ENCODE measurements at regions not wholly inside any gene's neighbourhood (a gene's known extent, or its start where the extent isn't known, plus 50 kb on each side); places are given as distances from the start of the nearest gene placed in this dataset.

DNA sequence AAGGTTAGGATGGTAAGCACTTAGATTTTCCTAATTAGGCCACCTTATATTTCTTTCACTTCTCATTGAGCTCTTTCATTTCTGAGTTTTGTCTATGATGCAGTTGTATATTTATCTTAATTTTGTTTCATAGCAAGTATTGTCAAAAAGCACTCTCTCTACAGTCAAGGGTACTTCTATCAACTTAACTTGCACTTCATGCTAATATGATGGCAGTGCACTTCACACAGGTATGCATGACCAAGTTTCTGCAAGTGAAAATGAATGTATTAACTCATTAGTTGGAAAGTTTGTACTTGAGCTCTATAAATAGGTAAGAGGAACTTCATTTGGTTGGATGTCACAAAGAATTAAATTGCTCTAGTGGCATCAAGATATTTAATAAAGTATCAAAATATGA, 51.5 kb upstream of the CDH19 start:
- Histone ChIP-seq H3K36me3 (ENCODE audit: low read length) (no peaks in the 10 kb centered on the region), H3K79me2 (ENCODE audit: insufficient read depth, low read length) (no peaks in the 10 kb centered on the region), H3K27me3 (ENCODE audit: low read length) (no peaks in the 10 kb centered on the region), H3K9me2 (replicated peaks; ENCODE audit: insufficient read depth, low read length) (no peaks in the 10 kb centered on the region), H3K9ac (ENCODE audit: low read length) (no peak overlapping the region), H3K9me3 (ENCODE audit: insufficient read depth, low read length) (no peaks in the 10 kb centered on the region), H2AFZ (ENCODE audit: low read depth, low read length, severe bottlenecking) (no peak overlapping the region), H4K20me1 (ENCODE audit: low read depth, low read length) (no peaks in the 10 kb centered on the region), H3K4me3 (ENCODE audit: insufficient read depth, low read length, poor library complexity, severe bottlenecking) (no peak overlapping the region), H3K27ac (ENCODE audit: low read depth, low read length) (no peak overlapping the region), H3F3A (ENCODE audit: insufficient read depth) (no peaks in the 10 kb centered on the region), H3K4me2 (ENCODE audit: low read depth, low read length, poor library complexity, severe bottlenecking) (no peak overlapping the region)
- TF ChIP-seq EZH2phosphoT487 (conservative IDR thresholded peaks at IDR 0.05; ENCODE audit: low read length): no peak
- TF ChIP-seq, protein P1, sequence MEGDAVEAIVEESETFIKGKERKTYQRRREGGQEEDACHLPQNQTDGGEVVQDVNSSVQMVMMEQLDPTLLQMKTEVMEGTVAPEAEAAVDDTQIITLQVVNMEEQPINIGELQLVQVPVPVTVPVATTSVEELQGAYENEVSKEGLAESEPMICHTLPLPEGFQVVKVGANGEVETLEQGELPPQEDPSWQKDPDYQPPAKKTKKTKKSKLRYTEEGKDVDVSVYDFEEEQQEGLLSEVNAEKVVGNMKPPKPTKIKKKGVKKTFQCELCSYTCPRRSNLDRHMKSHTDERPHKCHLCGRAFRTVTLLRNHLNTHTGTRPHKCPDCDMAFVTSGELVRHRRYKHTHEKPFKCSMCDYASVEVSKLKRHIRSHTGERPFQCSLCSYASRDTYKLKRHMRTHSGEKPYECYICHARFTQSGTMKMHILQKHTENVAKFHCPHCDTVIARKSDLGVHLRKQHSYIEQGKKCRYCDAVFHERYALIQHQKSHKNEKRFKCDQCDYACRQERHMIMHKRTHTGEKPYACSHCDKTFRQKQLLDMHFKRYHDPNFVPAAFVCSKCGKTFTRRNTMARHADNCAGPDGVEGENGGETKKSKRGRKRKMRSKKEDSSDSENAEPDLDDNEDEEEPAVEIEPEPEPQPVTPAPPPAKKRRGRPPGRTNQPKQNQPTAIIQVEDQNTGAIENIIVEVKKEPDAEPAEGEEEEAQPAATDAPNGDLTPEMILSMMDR (IDR thresholded peaks at IDR 0.05; ENCODE audit: insufficient read depth, low read length, poor library complexity, severe bottlenecking): no peak

Measured in SU-DHL-6 (cell line).